Heart right ventricle (tissue), 16 donors: ENCODE measurements at regions not wholly inside any gene's neighbourhood (a gene's known extent, or its start where the extent isn't known, plus 50 kb on each side); places are given as distances from the start of the nearest gene placed in this dataset.
A peak's percentile ranks its signal among the peaks of the same experiment; 100 is the strongest.

Experiments used
- ATAC-seq, 8 donors: fragments of 200-7000 bp; cut with Tn5 transposase; one replicate each; pipeline ENCODE4 v1.9.1; 2020; ENCODE audit warnings: mild to moderate bottlenecking in 8 of 8, moderate library complexity in 8 of 8, moderate number of reproducible peaks in 1 of 8
- DNase-seq, 2 donors: peaks; one replicate each; pipeline ENCODE4 v3.0.0-alpha.2; 2020
- H3K27ac ChIP-seq, 10 donors: fragments of 200-600 bp; sonication (generic) in 2 of 10; one replicate each; pipeline versions ENCODE4 v1.5.0 to v1.8.0; 2020 to 2022; ENCODE audit warnings: mild to moderate bottlenecking in 3 of 10
- H3K27me3 ChIP-seq, 7 donors: fragments of 200-600 bp; one replicate each; pipeline ENCODE4 v1.8.0; 2021 to 2022; ENCODE audit warnings: mild to moderate bottlenecking in 2 of 7
- H3K36me3 ChIP-seq, 9 donors: fragments of 200-600 bp; sonication (generic) in 1 of 9; one replicate each; pipeline versions ENCODE4 v1.5.0 to v1.8.0; 2020 to 2022; ENCODE audit warnings: mild to moderate bottlenecking in 2 of 9
- H3K4me1 ChIP-seq, 9 donors: fragments of 200-600 bp; sonication (generic) in 1 of 9; one replicate each; pipeline versions ENCODE4 v1.5.0 to v1.8.0; 2020 to 2022; ENCODE audit warnings: mild to moderate bottlenecking in 4 of 9
- H3K4me3 ChIP-seq, 10 donors: fragments of 200-600 bp; sonication (generic) in 2 of 10; one replicate each; pipeline versions ENCODE4 v1.5.0 to v1.8.0; 2020 to 2022; ENCODE audit warnings: mild to moderate bottlenecking in 7 of 10, moderate library complexity in 2 of 10
- H3K9me3 ChIP-seq, 11 donors: fragments of 200-600 bp in 10 of 11; sonication (generic) in 2 of 11; one replicate each; pipeline versions ENCODE4 v1.5.0 to v1.8.0; 2013 to 2022; ENCODE audit warnings: mild to moderate bottlenecking in 2 of 11, control low read depth in 1 of 11, moderate library complexity in 1 of 11
- WGBS, 2 donors: extraction: QIAGEN DNeasy Blood & Tissue Kit; methylation state at CpG; one replicate each; pipeline ENCODE4 v1.1.7; 2013; ENCODE audit warnings: inconsistent platforms in 1 of 2; 5-methylcytosine and 5-hydroxymethylcytosine counted together
- intact Hi-C, 10 donors: fragments of 100-400 bp; cut with DNase I; formaldehyde crosslinking; loops; one replicate each; pipeline versions ENCODE4 v1.11.1 to v1.14.2; 2022
- TF ChIP-seq, protein P1 (sequence below), 9 donors: fragments of 200-600 bp; sonication (generic) in 2 of 9; IDR thresholded peaks; one replicate each; pipeline versions ENCODE4 v1.5.0 to v1.8.0; 2021 to 2022; ENCODE audit warnings: antibody characterized with exemption in 9 of 9, mild to moderate bottlenecking in 5 of 9, moderate library complexity in 1 of 9
- donor health status: Arrhythmogenic right ventricular cardiomyopathy.
- donor health status: ischemic (EF 13 %, LVEDD 7.1; RV severe dilation, severe dysfunction).
- donor health status: healthy with polysubstance abuse.
- donor health status: DM: no; HTN: yes; CAD: no.
- donor health status: DM: no; HTN: no; CAD: no.
- donor health status: ischemic (EF 25% LVEDD 6.9; RV normal size, moderate dysfunction).
- donor health status: ischemic (EF 25% LVEDD 5.7; RV mildly dilated, moderate dysfunction).
- donor health status: healthy.
- donor health status: DM: yes; HTN: yes; CAD: no.
- donor health status: Ischemic cardiomyopathy.
- donor health status: ischemic (EF 35%, LVEDD 5.7; RV mildly dilated, moderate dysfunction).
- donor health status: nonischemic (EF 11% LVEDD 7.7; RV severe dilation, severe dysfunction).
- donor health status: DM: yes; HTN: yes; CAD: no.
- donor health status: PGD.
- donor health status: ischemic (EF 29% LVEDD 5.4; RV normal size, mild dysfunction).
- donor health status: nonischemic (EF 23%, LVEDD 6.1; RV moderate dilation, normal function).

DNA sequence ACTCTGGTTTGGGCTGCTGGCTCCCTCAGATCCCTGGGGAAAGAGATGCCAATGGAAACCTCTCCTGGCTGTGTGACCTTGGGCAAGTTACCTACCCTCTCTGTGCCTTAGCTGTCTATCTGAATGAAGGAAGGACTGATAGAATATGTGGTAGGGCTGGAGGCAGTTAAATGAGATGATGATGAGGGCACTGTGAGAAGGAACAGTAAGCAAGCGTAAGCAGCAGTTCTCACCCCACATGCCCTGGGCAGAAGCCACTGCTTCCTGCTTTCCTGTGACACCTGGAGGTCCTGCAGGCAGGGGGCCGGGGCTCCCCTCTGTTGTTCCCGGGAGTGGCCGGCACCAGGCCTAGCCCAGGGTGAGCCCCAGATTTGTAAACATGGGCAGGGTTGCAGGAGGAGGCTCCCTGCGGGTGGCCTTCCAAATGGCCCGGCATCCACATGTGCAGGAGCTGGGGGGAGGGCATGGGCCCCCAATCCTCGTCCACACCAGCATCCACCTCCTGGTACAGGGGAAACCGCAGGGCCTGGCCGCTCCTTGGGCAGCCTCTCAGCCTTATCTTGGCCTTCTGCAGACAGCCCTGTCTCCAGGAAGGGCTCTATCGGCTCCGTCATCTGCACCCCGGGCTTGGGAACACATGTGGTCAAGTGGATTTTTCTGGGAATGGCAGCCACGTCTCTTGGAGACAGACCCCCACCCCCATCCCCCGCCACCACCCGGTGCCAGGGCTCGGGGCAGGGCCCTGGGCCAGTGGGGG lies 235.6 kb upstream of the GSE1 start:
- Histone ChIP-seq H3K27me3 (no peaks in the 10 kb centered on the region), H3K36me3 (no peaks in the 10 kb centered on the region), H3K9me3 (no peaks in the 10 kb centered on the region), H3K4me1 (peaks cover 7 to 63% (median 45%) of the 10 kb centered on the region in 9 donors), H3K27ac (no peak overlapping the region), H3K4me3 (no peak overlapping the region)
- ATAC-seq (no peak), DNase-seq (no peak)
- TF ChIP-seq, protein P1, sequence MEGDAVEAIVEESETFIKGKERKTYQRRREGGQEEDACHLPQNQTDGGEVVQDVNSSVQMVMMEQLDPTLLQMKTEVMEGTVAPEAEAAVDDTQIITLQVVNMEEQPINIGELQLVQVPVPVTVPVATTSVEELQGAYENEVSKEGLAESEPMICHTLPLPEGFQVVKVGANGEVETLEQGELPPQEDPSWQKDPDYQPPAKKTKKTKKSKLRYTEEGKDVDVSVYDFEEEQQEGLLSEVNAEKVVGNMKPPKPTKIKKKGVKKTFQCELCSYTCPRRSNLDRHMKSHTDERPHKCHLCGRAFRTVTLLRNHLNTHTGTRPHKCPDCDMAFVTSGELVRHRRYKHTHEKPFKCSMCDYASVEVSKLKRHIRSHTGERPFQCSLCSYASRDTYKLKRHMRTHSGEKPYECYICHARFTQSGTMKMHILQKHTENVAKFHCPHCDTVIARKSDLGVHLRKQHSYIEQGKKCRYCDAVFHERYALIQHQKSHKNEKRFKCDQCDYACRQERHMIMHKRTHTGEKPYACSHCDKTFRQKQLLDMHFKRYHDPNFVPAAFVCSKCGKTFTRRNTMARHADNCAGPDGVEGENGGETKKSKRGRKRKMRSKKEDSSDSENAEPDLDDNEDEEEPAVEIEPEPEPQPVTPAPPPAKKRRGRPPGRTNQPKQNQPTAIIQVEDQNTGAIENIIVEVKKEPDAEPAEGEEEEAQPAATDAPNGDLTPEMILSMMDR (IDR thresholded peaks at IDR 0.05): no peak
- WGBS, 2 donors: 66 to 67% methylated on average over 16 of the region's 16 CpGs
- intact Hi-C loops: no loop called here

DNA sequence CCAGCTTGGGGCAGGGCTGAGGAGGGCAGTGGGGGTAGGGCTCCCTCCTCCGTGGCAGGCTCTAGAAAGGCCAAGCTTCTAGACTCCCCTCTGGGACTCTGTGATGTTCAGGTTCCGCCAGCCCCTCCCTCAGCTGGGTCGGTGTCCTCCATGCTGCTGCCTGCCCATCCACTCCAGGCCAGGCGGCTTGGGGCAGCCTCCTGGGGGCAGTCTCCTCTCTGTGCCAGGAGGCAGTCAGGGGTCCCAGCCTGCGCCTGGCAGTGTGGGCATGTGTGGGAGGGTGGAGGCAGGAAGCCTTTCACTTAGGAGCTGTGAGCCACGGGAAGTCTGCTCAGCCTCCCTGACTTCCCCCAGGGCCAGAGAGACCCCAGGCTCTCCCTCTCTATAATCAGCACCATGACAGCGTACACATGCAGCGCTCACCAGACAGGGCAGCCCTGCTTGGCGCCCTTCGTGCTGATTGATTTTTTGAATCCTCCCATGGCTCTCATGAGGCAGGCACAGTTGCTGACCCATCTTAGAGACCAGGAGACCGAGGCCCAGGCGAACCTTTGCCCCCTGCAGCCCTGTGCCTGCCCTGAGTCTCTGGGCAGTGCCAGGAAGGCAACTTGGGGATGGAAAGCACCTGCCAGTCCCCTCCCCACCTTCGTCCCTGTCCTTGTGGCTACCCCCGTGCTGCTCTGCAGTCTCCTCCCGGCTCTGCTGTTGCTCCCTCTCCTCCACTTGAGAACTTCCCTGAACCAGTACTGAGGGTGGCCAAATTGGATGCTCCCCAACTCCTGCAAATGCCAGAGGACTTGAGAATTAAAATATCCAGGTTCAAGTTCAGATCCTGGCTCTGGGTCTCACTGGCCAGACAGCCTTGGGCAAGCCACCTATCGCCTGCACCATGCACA lies 234.7 kb upstream of the GSE1 start:
- H3K27me3 ChIP-seq: no peaks in the 10 kb centered on the region
- ATAC-seq: no peak
- TF ChIP-seq, protein P1 (IDR thresholded peaks at IDR 0.05): no peak
- no peaks in the 10 kb centered on the region for H3K9me3 ChIP-seq
- H3K36me3 ChIP-seq: no peaks in the 10 kb centered on the region
- no peak overlapping the region for H3K4me3 ChIP-seq
- peaks cover 7 to 64% (median 45%) of the 10 kb centered on the region in 9 donors for H3K4me1 ChIP-seq
- H3K27ac ChIP-seq: no peak overlapping the region
- WGBS, 2 donors: 75 to 80% methylated on average over 16 of the region's 16 CpGs
- DNase-seq: no peak
- intact Hi-C loops: no loop called here

DNA sequence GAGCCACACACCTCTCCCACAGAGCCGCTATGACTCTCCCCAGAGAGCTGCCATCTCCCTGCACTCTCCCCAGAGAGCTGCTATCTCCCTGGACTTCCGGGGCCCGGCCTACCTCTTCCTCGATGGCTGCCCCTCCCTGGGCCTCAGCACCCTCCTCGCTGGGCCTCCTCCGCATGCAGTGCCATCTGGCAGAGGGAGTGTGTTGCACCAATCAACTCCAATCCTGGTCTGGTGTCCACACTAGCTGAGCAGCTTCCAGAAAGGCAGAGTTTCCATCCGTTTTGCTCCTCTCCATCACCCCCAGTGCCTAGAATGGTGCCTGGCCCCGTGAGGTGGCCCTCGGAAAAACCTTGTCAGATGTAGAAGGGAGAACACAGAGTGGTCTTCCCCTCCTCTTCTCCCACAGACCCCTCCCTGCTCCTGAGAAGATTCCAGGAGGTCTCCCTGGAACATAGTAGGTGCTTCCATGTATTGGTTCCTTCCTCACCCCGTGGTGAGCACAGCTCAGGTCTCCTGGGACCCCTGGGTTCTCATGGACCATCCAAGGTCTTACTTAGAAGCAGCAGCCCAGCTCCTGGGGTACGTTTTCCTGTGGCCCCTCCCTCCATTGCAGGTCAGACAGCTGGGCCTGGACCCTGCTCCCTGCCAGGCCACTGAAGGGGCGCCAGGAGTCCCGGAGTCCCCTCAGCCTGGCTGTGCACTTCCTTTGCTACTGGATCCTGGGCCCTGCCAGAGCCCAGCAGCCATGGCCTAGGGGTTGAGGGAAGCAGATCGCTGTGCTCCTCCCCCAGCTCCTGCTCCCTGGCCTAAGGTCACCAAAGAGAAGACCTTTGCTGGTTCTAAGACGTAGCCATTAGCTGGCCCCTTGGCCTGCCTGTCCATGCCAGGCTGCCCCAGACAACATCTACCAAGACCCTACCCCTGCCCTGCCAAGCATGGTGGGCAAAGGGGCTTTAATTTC lies 233.8 kb upstream of the GSE1 start:
- no peak for DNase-seq
- TF ChIP-seq, protein P1 (IDR thresholded peaks at IDR 0.05): no peak
- peak in 1 of 8 donors; percentile 30 for ATAC-seq
- Histone ChIP-seq H3K36me3 (no peaks in the 10 kb centered on the region), H3K4me3 (no peak overlapping the region), H3K9me3 (no peaks in the 10 kb centered on the region), H3K27ac (no peak overlapping the region), H3K27me3 (no peaks in the 10 kb centered on the region), H3K4me1 (peaks cover 7 to 64% (median 45%) of the 10 kb centered on the region in 9 donors)
- WGBS, 2 donors: 78 to 82% methylated on average over 15 of the region's 15 CpGs
- intact Hi-C loops: no loop called here

DNA sequence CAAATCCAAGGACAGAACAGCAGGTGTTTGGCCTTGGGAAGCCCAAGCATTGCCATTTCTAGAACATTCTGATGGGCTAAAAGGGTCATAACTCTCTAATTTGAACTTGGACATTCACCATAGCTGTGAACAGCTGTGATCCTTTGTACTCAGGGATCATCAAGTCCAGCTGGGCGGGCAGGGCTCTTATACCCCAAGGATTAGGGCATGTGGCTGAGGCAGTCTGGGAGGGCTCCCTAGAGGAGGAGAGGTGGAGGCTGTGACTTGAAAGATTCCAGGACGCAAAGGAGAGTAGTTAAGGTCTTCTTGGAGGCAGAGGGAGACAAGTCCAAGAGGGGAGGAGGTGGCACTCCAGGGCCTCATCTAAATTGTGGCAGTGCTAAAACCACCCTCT lies 233.1 kb upstream of the GSE1 start:
- Histone ChIP-seq H3K27ac (no peak overlapping the region), H3K4me3 (no peak overlapping the region), H3K4me1 (peaks cover 7 to 64% (median 45%) of the 10 kb centered on the region in 9 donors), H3K27me3 (no peaks in the 10 kb centered on the region), H3K9me3 (no peaks in the 10 kb centered on the region), H3K36me3 (no peaks in the 10 kb centered on the region)
- no peak for ATAC-seq
- WGBS, 2 donors: 48 to 75% methylated on average over 2 of the region's 2 CpGs
- intact Hi-C loops: no loop called here
- no peak for DNase-seq
- TF ChIP-seq, protein P1 (IDR thresholded peaks at IDR 0.05): no peak
